ENCODE measurements at regions not wholly inside any gene's neighbourhood (a gene's known extent, or its start where the extent isn't known, plus 50 kb on each side); places are given as distances from the start of the nearest gene placed in this dataset.

DNA sequence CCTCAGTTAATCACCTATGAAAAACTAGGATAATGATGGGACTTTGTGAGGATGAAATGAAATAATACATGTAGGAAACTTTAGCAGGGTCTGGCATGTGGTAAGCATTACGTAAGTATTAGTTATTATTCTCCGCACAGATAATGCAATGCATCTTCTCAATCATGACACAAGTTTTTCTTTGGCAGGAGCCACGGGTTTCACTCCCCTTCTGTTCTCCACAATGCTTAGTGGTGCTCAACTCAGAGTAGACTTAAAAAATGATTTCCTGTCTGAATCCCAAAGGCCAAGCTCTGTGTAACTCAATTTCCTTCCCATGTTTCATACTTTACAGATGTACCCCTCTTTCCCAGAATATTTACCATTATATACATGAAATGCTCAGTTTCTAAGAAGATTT is 82.9 kb downstream of the CCDC34 start:
- TF ChIP-seq, protein P1, sequence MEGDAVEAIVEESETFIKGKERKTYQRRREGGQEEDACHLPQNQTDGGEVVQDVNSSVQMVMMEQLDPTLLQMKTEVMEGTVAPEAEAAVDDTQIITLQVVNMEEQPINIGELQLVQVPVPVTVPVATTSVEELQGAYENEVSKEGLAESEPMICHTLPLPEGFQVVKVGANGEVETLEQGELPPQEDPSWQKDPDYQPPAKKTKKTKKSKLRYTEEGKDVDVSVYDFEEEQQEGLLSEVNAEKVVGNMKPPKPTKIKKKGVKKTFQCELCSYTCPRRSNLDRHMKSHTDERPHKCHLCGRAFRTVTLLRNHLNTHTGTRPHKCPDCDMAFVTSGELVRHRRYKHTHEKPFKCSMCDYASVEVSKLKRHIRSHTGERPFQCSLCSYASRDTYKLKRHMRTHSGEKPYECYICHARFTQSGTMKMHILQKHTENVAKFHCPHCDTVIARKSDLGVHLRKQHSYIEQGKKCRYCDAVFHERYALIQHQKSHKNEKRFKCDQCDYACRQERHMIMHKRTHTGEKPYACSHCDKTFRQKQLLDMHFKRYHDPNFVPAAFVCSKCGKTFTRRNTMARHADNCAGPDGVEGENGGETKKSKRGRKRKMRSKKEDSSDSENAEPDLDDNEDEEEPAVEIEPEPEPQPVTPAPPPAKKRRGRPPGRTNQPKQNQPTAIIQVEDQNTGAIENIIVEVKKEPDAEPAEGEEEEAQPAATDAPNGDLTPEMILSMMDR (IDR thresholded peaks at IDR 0.05), result no peak
- no peak for DNase-seq
- no peak overlapping the region for H3K4me3 ChIP-seq
- intact Hi-C loops (cut with DNase I; ENCODE audit: low total_unique reads), result no loop called here
- H3K27ac ChIP-seq, result no peak overlapping the region
- no peaks in the 10 kb centered on the region for H3K27me3 ChIP-seq
- peaks cover 0 to 24% (median 18%) of the 10 kb centered on the region in 4 donors for H3K4me1 ChIP-seq
- no peaks in the 10 kb centered on the region for H3K9me3 ChIP-seq
- H3K36me3 ChIP-seq, result no peaks in the 10 kb centered on the region

GRCh38 chr11:27279460-27279859 is 83.6 kb downstream of the CCDC34 start:
- H3K27me3 ChIP-seq, result no peaks in the 10 kb centered on the region
- intact Hi-C loops (cut with DNase I; ENCODE audit: low total_unique reads), result no loop called here
- TF ChIP-seq, protein P1 (IDR thresholded peaks at IDR 0.05), result no peak
- no peaks in the 10 kb centered on the region for H3K9me3 ChIP-seq
- no peak overlapping the region for H3K4me3 ChIP-seq
- DNase-seq, result no peak
- no peaks in the 10 kb centered on the region for H3K36me3 ChIP-seq
- peaks cover 0 to 24% (median 18%) of the 10 kb centered on the region in 4 donors for H3K4me1 ChIP-seq
- no peak overlapping the region for H3K27ac ChIP-seq

DNA sequence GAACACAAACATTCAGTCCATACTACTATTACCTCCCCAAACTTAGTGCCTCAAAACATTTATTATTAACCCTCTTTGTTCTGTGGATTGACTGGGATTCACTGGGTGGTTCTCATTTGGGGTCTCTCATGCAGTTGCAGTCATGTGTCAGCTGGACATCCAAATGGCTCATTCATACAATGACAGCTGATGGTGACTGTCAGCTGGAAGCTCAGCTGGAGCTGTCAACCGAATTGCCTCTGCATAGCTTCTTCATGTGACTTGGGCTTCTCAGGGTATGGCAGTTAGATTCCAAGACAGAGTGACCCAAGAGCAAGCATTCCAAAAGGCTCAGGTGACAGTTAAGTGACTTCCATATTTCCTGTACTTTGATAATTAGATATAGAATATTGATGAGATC is 85.2 kb downstream of the CCDC34 start:
- TF ChIP-seq, protein P1 (IDR thresholded peaks at IDR 0.05), result no peak
- Histone ChIP-seq H3K27ac (no peak overlapping the region), H3K9me3 (no peaks in the 10 kb centered on the region), H3K27me3 (no peaks in the 10 kb centered on the region), H3K4me3 (no peak overlapping the region), H3K36me3 (no peaks in the 10 kb centered on the region), H3K4me1 (peaks cover 0 to 19% (median 14%) of the 10 kb centered on the region in 4 donors)
- no peak for DNase-seq
- intact Hi-C loops (cut with DNase I; ENCODE audit: low total_unique reads), result no loop called here

DNA sequence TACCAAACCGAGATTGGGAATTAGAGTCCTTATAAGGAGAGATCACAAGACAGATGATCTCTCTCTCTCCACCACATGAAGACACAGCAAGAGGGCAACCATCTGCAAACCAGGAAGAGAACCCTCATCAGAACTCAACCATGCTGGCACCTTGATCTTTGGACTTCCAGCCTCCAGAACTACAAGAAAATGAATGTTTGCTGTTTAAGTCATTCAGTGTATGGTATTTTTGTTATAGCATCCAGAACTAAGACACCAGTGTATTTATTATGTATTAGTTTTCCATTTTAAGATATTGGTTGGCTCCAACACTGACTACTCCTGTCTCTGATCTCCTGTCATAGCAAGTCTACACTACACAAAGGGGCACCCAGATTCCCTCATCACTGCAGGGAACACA is 86.9 kb downstream of the CCDC34 start:
- Histone ChIP-seq H3K9me3 (peaks cover 0 to 7% (median 0%) of the 10 kb centered on the region in 3 donors), H3K36me3 (no peaks in the 10 kb centered on the region), H3K4me1 (peaks cover 0 to 2% (median 0%) of the 10 kb centered on the region in 4 donors), H3K27ac (no peak overlapping the region), H3K27me3 (no peaks in the 10 kb centered on the region), H3K4me3 (no peak overlapping the region)
- intact Hi-C loops (cut with DNase I; ENCODE audit: low total_unique reads), result no loop called here
- TF ChIP-seq, protein P1 (IDR thresholded peaks at IDR 0.05), result no peak
- no peak for DNase-seq

- no peaks in the 10 kb centered on the region for H3K4me1 ChIP-seq
- H3K27me3 ChIP-seq, result no peaks in the 10 kb centered on the region
- TF ChIP-seq, protein P1 (IDR thresholded peaks at IDR 0.05), result no peak
- no peak for DNase-seq
- H3K9me3 ChIP-seq, result peaks cover 0 to 7% (median 0%) of the 10 kb centered on the region in 3 donors
- H3K4me3 ChIP-seq, result no peak overlapping the region
- no peaks in the 10 kb centered on the region for H3K36me3 ChIP-seq
- intact Hi-C loops (cut with DNase I; ENCODE audit: low total_unique reads), result no loop called here
- H3K27ac ChIP-seq, result no peak overlapping the region
Measured at GRCh38 chr11:27274854-27275395, 88.1 kb downstream of the CCDC34 start.

DNA sequence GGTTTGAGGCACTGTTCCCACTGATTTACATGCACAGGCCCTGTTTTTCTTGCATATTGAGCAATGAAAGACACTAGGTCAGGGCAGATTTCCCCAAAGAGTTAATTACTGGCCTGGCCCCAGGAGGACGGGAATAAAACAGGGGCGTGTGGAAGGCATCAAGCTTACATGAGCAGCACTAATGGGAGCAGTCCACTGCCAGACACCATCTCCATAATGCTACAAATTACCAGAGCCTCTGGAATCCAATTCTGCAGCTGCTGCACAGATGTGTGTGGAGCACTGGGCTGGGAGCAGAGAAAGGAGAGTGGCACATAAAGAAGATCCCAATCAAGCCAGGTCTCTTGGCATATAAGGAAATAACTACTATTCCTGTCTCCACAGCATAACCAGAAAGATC is 96.9 kb downstream of the CCDC34 start:
- no peaks in the 10 kb centered on the region for H3K9me3 ChIP-seq
- DNase-seq, result no peak
- intact Hi-C loops (cut with DNase I; ENCODE audit: low total_unique reads), result no loop called here
- no peaks in the 10 kb centered on the region for H3K27me3 ChIP-seq
- TF ChIP-seq, protein P1 (IDR thresholded peaks at IDR 0.05), result no peak
- no peak overlapping the region for H3K27ac ChIP-seq
- no peaks in the 10 kb centered on the region for H3K4me1 ChIP-seq
- H3K4me3 ChIP-seq, result no peak overlapping the region
- H3K36me3 ChIP-seq, result no peaks in the 10 kb centered on the region
